GM12874 (cell line): ENCODE measurements at regions not wholly inside any gene's neighbourhood (a gene's known extent, or its start where the extent isn't known, plus 50 kb on each side); places are given as distances from the start of the nearest gene placed in this dataset.

Source experiments
- CTCF ChIP-seq: IDR thresholded peaks from 2 replicates; pipeline ENCODE4 v1.5.1; 2011; ENCODE audit warnings: low read depth, mild to moderate bottlenecking, control low read depth, low read length, moderate library complexity; ENCODE audit not compliant: insufficient read depth

- TF ChIP-seq CTCF = no peak
These were observed 158.4 kb downstream of the ANKRD60 start for GRCh38 chr20:58069796-58070663.

- no peak for TF ChIP-seq CTCF
These were observed 159.2 kb downstream of the ANKRD60 start for GRCh38 chr20:58069207-58069606.

- TF ChIP-seq CTCF = no peak
These were observed 162.7 kb downstream of the ANKRD60 start for GRCh38 chr20:58065508-58066361.

- no peak for TF ChIP-seq CTCF
These were observed 163.9 kb downstream of the ANKRD60 start for GRCh38 chr20:58064411-58065010.

- no peak for TF ChIP-seq CTCF
These were observed 169.3 kb downstream of the ANKRD60 start for GRCh38 chr20:58059260-58059544.

- no peak for TF ChIP-seq CTCF
These were observed 169.8 kb downstream of the ANKRD60 start for GRCh38 chr20:58058421-58059259.
